ENCODE measurements at regions not wholly inside any gene's neighbourhood (a gene's known extent, or its start where the extent isn't known, plus 50 kb on each side); places are given as distances from the start of the nearest gene placed in this dataset.

DNA sequence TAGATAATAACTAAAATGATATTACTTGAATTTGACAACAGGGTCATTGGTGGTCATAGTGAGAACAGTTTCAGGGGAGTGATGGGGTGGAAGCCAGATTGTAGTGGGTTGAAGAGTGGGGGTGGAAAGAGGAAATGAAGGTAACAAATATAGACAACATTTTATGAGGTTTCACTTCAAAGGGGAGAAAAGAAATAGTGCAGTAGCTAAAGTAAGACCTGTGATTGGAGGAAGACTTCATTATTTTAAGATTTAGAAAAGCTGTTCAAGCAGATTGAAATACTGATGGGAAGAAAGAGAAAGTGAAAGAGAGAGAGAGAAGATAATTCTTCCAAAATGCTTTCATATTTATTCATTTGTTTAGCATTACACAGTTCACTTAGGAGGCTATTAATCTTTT, 52.0 kb upstream of the KCNA3 start:
- TF ChIP-seq POLR2A (IDR thresholded peaks at IDR 0.05): no peak
- no peak for TF ChIP-seq CTCF (IDR thresholded peaks at IDR 0.05)

All from lower leg skin (tissue), 3 donors.